Epidermal melanocyte (primary cell): ENCODE measurements at regions not wholly inside any gene's neighbourhood (a gene's known extent, or its start where the extent isn't known, plus 50 kb on each side); places are given as distances from the start of the nearest gene placed in this dataset.

ENCODE experiments used
- DNase-seq: peaks from one replicate; pipeline ENCODE4 v3.0.0; 2011; ENCODE audit warnings: low spot score; ENCODE audit not compliant: insufficient read length

DNA sequence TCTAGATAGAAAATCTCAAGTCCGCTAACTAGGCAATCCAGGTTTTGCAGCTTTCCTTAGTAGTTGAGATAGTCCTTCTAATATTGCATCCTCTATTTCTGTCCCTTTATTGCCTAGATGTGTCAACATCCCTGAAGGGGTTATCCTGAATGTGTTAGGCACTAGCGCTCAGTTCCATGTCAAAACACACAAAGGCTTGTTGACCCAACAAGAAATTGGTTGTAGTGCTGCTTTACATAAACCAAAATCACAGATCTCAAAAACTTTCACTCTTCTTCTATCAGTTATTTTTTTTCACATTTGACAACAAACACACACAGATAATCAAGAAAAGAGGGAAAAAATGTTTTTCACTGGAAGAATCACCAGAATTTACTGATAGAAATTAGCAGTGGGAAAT lies 51.4 kb upstream of the SOX2 start:
- DNase-seq = no peak

DNA sequence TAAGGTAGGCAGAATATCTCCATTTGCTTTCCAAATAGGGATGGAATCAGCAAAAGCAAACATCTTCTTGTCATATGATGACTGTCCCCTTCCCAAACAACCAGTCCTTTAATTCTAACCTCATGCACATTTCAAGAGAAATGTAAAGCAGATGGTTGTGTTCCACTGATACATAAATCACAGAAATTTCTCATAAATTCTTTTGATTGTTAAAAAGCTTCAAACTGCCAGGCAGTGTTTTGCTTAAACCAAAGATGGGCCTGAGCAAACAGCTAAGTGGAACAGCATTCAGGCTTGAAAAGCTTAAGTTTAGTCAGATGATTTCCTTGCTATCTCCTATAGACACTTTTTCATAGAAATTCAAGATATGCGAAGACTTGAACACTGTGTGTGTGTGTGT lies 74.3 kb upstream of the SOX2 start:
- no peak for DNase-seq

DNA sequence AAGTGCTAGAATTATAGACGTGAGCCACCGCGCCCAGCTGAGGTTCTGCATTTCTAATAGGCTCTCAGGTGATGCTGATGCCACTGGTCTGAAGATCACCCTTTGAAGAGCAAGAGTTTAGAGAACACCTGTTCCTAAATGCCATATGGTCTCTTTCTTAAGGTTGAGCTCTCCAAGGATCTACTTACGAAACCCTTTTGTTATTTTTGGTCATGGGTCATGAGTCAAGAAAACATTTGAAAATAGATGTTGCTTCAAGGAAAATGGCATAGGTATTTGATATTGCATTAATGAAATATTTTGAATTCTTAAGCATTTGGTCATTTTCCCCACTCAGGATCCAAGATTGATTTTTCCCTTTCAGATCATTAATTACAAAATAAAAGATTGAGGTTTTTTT lies 74.7 kb upstream of the SOX2 start:
- DNase-seq = no peak

DNA sequence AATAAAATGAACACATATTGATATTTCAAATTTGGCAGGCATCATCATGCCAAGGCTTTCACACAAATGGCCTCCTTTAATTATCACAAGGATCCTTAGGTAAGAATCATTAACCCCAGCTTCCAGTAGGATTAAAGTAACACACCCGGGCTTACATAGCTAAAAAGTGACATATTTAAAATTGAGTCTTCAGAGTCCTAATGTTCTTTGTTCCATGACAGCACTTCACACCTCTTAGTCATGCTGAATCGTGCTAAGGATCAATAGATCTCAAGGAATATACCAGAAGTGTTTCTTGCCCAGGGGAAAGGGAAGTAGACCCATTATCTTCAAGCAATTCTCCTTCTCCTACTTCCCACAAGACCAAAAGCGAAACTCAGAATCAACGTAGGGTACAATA lies 76.6 kb upstream of the SOX2 start:
- no peak for DNase-seq

DNA sequence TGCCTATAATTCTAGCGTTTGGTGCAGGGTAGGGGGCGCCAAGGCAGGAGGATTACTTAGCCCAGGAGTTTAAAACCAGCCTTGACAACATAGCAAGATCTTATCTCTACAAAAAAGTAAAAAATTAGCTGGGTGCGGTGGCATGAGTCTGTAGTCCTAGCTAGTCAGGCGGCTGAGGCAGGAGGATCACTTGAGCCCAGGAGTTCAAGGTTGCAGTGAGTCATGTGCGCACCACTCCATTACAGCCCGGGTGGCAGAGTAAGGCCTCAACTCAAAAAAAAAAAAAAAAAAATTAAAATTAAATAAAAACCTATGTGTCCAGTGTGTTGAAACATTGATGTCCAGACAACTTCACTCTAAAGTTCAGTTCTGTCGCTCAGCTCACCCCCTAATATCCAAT lies 78.2 kb upstream of the SOX2 start:
- no peak for DNase-seq

DNA sequence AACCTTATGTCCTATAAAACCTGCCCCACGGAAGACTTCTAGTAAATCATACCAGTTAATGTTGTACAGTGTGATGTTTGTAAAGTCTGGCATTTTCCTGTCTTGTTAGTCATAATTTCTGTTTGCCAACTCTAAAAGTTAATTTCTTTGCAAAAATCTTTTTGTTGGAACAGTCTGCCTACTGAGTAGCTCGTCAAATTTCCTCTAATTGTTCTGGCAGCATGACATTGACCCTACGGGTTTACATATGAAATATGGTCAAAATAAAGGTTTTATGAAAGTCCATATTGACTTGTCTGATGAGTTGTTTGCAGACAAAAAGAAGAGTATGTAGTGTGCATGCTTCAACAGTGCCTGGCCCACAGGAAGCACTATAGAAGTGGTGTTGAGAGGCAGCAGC lies 79.8 kb upstream of the SOX2 start:
- no peak for DNase-seq

DNA sequence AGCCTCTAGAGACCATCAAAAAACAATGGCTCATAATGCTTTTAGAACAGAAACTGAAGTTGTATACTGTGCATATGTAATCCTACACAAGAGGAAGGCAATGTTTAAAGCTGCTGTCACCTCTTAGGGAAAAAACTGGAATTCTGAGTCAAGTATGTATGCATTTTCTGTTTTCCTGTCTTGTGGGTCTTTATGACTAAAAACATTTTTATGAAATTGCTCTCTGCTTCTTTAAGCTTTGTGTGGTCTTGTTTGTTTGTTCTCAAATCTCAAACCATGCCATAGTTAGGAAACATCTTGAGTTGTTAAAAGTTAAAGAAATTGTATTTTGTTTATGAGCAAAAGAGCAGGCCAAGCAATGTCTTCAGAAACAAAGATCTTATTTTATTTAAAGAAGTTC lies 80.9 kb upstream of the SOX2 start:
- DNase-seq = no peak

DNA sequence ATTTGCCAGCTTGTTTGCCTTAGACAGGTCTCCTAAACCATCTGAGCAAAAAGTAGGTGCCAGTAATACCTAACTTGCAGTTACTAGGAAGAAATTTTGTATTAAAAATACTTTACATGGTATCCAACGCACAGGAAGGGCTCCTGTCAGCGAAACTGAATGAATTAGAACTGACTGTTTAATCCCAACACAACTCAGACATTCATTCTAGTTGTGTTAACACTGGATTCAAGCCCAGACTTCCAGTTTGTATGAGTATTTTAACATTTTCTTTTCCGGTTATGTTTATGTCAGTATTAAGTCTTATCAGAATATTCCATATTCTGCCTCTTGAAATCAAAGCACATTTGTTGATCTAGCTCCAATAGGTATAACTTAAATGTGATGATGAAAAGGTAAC lies 82.0 kb upstream of the SOX2 start:
- no peak for DNase-seq

DNA sequence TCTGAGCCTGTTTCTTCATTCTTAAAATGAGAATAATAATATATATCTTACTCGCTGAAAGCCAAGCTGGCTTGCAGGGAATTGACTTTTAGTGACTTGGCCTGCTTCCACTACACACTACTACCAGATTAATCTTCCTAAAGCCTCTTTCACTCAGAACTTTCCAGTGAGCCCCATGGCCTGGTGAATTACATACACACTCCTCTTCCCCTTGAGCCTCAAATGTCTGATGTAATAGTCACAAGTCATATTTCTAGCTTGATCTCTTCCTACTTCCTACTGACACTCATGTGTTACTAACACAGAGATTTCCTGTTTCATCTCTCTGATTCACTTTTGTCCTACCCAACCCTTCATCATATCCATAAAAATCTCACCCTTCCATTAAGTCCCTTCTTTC lies 82.7 kb upstream of the SOX2 start:
- DNase-seq = no peak

DNA sequence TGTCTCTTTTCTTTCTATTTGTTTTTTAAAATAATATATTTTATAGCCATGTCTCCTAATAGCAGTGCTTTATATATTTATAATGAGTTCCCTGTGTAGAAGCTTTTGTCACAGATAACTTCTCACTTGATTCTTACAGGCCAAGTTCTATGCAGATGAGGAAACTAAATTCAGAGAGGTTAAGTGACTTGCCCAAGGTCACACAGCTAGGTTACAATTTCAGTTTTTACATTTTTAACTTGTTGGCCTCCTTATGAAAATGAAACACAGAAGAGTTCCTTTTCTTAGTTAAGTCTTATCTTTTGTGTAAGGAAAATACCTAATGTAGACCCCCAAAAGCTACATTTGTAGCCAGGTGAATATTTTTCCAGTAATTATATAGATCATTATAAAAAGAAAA lies 83.3 kb upstream of the SOX2 start:
- no peak for DNase-seq

DNA sequence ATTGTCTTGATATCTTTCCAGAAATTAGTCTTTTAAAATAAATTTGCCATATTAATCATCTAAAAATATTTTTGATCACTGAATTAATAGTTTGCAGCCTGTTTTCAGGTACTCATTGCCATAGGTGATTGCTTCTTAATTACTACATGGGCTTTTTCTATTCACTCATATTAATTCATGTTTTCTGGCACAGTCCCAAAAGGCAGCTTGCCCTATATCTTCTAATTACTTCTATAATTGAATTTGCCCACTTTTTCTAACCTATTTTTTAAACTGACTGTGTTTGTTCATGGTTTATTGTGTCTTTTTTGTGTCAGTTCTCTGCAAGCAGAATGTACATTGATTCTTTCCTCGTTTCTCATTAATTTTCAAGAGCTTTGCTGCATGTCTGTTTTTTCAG lies 85.7 kb upstream of the SOX2 start:
- no peak for DNase-seq

DNA sequence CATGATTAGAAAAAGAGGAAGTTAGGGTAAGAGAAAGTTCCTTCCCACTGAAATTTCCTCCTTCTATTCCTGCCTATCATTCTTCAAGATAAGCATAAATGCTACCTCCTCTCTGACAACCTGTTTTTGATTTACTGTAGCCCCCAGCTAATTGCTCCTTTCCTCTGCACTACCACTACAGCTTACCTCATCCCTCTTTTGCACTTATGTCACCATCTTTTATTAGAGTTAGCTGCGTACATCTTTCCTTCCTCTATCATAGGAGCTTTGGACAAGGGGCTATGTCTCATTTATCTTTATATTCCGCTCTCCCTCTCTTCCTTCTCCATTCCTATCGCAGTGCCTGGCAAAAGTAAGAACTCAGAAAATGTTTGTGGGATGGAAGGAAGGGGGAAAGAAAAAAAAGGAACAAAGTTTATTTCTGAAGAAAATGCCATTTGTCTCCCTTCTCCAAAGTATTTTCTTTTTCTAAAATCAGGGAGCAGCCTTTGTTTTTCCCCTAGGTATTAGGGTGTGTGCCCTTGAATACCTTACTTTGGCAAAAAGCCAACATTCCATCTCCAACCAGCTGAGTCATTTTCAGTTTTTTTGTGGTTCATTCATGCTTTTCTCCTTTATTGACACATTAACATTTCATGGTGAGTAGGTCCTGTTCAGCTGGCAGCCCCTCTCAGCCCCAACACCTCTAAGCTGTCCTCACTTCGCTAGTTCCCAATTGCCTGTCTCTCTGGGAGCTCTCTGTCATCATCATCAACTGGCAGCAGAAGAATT lies 87.6 kb upstream of the SOX2 start:
- no peak for DNase-seq

DNA sequence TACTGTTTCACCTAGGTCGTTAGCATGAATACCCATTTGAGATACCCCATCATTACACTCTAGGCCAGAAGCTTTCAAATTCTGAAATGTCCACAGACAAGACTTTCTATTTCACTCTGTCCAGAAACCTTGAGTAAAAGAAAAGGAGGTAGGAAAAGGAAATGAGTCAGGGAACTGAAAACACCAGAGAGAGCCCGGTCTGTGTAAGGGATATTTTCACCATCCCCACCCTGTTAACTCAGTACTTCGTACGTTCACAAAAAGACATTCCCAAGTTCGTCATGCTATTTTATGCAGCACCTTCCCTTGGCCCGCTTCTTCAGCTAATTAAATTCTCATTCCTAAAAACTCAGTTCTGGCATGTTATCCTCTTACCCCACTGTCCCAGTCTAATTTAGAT lies 89.4 kb upstream of the SOX2 start:
- DNase-seq = no peak

DNA sequence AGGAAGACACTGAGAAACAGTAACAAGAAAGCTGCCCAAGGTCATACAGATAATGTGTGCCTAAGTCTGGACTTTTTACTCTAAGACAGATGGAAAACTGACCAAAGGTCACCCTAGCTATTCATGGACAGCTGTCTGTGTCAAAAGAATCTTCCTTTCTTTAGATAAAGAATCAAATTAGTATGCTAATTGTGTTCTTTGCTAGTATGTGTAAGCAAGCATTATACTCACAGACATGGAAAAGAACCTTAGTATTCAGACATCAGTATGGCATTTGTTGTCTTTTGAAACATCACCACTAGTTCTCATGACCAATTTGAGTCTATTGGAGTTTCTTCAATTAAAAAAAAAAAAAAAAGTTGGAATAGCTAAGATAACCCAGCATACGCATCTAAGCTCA lies 91.8 kb upstream of the SOX2 start:
- DNase-seq = no peak

DNA sequence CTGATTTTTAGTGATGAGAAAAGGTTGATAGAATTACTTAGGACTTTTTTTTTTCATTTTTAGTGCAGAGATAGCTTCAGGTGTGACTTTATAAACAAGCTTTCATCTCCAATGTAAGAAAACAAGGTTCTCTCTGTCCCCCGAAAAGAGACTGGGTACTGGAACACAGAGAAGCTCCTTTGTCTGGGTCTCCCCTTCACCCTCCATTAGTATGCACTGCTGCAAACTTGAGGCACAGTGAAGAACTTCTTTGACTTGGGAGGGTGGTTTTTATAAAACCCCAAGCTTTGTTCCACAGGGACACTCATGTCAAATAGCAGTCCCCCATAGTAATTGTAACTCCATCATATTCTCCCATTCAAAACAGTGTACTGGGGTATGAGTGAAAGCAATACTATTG lies 93.5 kb upstream of the SOX2 start:
- no peak for DNase-seq

DNA sequence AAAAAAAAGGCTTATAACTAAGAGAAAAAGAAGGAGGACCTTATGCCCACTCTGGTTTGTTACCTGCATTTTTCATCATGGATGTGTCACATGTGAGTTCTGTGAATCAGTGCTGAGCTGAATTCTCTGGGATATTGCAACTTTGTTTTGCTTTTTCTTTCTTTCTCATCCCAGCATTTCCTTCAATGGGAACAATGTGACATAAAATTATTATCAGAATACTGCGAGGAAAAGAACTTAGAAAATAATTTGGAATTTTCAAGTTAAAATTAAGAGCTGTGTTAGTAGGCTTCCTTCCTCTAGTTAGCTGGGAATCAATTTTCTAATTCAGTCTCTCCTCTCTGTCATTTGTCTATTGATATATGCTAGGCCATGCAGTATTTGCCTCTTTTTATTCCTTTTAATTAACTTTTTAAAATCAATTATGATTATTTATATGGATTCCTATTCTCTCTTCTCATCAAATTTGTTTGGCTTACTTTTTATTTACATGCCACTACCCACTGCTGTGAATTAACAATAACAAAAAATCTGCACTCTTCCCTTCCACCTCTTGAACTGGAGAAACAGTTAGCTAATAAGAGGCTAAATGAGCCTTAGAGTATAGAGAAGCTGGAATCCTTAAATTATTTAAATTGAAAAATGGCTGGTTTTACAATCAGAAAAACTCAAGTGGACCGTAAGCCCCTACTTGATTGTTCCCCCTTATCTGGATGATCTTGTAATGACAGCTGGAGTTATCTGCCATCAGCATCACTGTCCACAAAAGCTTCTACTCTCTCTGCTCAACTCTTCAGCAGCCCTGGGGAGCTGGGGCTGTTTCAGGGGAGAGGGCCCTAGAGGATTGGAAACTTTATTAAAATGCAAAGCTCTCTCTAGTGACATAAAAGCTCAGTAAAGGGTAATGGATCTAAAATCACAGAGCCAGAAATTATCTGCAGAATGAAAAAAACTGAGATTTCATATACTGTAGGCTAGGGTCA lies 95.3 kb upstream of the SOX2 start:
- no peak for DNase-seq

DNA sequence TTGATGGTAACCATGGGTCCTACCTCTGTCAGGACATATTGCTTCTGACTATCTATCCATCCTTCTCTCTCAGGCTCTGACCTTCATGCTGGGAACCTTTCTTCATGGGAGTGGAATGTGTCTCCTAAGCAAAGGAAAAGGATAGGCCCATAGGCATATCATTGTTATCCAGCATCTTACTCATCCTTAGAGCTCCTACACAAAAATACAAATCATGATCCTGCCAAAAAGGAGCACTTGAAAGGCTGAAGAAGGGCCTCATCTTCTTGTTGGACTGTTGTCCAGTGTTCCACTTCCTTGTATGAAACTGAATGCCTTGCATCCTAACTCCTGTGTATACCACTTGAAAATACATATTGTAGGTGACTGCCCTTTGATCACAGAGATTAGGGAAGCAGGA lies 96.1 kb upstream of the SOX2 start:
- no peak for DNase-seq

DNA sequence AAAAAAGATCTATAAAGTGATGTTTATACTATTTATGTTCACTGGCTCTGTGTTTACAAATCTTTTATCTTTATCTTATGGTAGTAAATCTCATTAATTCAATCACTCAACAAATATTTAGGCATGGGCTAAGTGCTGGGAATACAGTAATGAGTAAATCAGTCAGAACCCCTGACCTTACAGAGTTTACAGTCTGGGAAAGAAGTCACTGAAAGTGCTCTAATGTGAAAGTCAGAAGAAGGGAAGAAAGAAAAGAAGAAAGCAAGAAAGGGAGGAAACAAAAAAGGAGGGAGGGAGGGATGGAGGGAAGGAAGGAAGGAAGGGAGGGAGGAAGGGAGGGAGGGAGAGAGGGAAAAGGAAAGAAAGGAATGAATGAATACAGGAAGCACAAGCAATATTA lies 96.8 kb upstream of the SOX2 start:
- DNase-seq = no peak

DNA sequence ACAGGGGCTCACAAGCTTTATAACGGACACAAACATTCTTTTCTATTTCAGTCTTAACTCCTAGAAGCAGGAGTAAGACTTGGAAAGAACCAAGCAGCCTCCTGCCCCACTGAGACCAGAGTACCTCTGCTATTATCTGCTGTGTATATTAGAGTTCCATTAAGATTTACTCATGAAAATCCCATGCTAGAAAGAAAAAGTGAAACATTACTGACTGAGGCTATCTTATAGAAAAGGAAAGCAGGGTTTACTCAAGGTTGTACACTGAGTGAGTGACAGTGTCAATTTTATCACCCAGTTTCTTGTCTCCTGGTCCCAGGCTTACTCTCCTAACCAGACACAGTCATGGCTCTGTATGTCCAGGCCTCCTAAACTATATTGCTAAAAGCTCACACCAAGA lies 97.9 kb upstream of the SOX2 start:
- no peak for DNase-seq

DNA sequence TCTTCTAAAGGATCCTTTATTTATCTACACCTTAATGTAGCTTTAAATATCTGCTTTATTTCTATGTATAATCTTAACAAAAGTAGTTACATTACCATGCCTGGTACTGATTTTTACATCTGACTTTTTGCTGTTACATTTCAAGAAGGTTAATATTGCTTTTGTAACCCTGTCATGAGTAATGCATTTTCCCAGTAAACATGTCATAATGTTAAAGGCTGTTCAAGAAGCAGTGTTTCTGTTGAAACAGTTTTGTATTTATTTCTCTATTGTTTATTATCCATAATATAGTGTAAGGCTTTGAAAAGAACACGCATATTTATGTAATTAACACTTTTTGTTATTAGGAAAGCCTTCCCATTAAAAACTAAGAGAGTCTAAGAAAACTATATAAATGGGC lies 98.5 kb upstream of the SOX2 start:
- no peak for DNase-seq

DNA sequence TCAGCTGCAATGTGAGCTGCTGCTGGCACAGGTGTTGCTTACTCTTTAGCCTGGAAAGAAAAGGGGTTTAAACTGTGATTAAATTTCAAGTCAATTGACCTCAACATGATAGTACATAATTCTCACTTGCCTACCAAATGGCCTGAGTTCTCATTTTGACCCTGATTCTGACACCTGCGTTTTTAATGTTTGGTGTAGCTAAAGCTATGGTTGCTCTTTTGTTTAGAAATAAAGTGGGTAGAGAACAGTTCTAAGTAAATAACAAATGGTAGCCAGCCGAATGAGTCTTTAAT lies 100.8 kb upstream of the SOX2 start:
- DNase-seq = no peak

DNA sequence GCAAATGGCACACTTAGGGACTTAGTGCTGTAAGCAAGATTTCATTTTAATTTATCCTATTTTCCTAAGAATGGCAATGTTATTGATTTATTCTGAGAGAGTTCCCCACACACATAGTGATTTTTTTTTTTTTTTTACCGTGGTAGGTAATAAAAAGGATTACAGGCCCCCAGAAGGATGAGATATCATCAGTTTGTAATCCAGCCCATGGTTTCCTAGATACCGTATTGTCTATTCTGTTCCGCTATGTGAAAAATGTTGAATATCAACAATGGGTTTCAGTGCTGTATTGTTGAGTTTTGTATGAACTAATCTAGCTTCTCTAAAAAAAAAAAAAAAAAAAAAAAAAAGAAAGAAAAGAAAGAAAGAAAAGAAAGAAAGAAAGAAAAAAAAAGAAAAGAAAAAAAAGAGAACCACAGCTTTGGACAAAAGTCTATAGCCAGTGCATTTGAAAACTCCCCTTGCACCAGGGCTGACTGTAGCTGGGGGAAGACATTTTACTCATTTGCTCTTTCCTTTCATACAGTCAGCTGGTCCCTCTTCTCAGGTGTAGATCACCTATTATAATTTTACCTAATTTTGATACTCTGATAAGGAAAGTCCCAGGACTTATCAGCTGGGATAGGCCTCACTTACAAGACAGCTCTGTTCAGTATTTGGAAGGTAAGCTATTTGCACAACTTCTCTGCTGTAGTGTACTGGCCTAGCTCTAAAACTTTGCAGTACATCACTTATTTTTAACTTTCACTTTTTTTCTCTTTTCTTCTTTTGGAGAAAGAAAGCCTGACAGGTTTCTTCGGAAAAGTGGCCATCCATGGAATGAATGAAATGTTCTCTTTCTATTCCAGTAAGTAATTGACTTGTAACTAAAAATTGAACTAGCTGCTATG lies 101.4 kb upstream of the SOX2 start:
- DNase-seq = no peak
